ENCODE measurements at regions not wholly inside any gene's neighbourhood (a gene's known extent, or its start where the extent isn't known, plus 50 kb on each side); places are given as distances from the start of the nearest gene placed in this dataset.

DNA sequence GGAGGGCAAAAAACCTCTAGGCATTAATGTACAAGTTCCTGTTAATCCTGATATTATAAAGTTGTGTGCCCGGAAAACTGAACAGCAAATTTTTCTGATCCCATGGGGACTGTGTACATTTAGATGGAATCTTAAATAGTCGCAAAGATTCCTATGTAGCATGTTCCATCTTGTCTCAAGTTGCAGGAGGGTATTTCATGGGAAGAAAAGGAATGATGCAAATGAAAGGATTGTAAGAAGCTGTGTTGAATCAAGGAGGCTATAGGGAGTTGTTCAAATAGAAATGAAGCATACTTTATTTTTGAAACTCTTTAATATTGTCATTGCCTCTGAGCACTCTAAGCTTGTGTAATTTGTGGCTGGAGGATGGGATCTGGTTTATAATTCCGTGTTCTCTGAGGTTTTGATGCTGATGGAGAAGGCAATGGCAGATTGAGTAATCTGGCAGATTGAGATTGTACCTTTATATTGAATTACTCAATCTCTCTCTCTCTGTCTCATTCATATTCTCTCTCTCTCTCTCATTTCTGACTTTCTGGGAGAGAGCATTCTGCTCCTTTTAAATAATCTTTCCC lies 288.5 kb downstream of the OSTF1 start:
- TF ChIP-seq, protein P1, sequence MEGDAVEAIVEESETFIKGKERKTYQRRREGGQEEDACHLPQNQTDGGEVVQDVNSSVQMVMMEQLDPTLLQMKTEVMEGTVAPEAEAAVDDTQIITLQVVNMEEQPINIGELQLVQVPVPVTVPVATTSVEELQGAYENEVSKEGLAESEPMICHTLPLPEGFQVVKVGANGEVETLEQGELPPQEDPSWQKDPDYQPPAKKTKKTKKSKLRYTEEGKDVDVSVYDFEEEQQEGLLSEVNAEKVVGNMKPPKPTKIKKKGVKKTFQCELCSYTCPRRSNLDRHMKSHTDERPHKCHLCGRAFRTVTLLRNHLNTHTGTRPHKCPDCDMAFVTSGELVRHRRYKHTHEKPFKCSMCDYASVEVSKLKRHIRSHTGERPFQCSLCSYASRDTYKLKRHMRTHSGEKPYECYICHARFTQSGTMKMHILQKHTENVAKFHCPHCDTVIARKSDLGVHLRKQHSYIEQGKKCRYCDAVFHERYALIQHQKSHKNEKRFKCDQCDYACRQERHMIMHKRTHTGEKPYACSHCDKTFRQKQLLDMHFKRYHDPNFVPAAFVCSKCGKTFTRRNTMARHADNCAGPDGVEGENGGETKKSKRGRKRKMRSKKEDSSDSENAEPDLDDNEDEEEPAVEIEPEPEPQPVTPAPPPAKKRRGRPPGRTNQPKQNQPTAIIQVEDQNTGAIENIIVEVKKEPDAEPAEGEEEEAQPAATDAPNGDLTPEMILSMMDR (conservative IDR thresholded peaks at IDR 0.05; ENCODE audit: low read depth in 2 of 2): no peak
- TF ChIP-seq POLR2AphosphoS5 (IDR thresholded peaks at IDR 0.05; ENCODE audit: low read depth): no peak
- no peak for TF ChIP-seq EZH2phosphoT487 (IDR thresholded peaks at IDR 0.05; ENCODE audit: unreplicated experiment)
- no peak for TF ChIP-seq EZH2 (IDR thresholded peaks at IDR 0.05; ENCODE audit: low read depth, unreplicated experiment)
- no peak for TF ChIP-seq JUNB (IDR thresholded peaks at IDR 0.05; ENCODE audit: unreplicated experiment)
- TF ChIP-seq CREB1 (CRISPR knock-in tag; IDR thresholded peaks at IDR 0.05; ENCODE audit: low read depth): no peak
- TF ChIP-seq, protein P2, sequence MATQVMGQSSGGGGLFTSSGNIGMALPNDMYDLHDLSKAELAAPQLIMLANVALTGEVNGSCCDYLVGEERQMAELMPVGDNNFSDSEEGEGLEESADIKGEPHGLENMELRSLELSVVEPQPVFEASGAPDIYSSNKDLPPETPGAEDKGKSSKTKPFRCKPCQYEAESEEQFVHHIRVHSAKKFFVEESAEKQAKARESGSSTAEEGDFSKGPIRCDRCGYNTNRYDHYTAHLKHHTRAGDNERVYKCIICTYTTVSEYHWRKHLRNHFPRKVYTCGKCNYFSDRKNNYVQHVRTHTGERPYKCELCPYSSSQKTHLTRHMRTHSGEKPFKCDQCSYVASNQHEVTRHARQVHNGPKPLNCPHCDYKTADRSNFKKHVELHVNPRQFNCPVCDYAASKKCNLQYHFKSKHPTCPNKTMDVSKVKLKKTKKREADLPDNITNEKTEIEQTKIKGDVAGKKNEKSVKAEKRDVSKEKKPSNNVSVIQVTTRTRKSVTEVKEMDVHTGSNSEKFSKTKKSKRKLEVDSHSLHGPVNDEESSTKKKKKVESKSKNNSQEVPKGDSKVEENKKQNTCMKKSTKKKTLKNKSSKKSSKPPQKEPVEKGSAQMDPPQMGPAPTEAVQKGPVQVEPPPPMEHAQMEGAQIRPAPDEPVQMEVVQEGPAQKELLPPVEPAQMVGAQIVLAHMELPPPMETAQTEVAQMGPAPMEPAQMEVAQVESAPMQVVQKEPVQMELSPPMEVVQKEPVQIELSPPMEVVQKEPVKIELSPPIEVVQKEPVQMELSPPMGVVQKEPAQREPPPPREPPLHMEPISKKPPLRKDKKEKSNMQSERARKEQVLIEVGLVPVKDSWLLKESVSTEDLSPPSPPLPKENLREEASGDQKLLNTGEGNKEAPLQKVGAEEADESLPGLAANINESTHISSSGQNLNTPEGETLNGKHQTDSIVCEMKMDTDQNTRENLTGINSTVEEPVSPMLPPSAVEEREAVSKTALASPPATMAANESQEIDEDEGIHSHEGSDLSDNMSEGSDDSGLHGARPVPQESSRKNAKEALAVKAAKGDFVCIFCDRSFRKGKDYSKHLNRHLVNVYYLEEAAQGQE (IDR thresholded peaks at IDR 0.05; ENCODE audit: unreplicated experiment): no peak
- no peak for TF ChIP-seq STAT1 (IDR thresholded peaks at IDR 0.05; ENCODE audit: unreplicated experiment)
- TF ChIP-seq, protein P3, sequence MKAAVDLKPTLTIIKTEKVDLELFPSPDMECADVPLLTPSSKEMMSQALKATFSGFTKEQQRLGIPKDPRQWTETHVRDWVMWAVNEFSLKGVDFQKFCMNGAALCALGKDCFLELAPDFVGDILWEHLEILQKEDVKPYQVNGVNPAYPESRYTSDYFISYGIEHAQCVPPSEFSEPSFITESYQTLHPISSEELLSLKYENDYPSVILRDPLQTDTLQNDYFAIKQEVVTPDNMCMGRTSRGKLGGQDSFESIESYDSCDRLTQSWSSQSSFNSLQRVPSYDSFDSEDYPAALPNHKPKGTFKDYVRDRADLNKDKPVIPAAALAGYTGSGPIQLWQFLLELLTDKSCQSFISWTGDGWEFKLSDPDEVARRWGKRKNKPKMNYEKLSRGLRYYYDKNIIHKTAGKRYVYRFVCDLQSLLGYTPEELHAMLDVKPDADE (IDR thresholded peaks at IDR 0.05): no peak
